Astrocyte (in vitro differentiated cells and primary cell): ENCODE measurements at regions not wholly inside any gene's neighbourhood (a gene's known extent, or its start where the extent isn't known, plus 50 kb on each side); places are given as distances from the start of the nearest gene placed in this dataset.

Experiments
- EZH2 ChIP-seq: IDR thresholded peaks from 2 replicates; pipeline ENCODE4 v1.6.1; 2012; ENCODE audit warnings: mild to moderate bottlenecking, low read length, inconsistent platforms; ENCODE audit not compliant: insufficient read depth
- TF ChIP-seq, protein P1 (sequence below): IDR thresholded peaks from 2 replicates; pipeline ENCODE4 v1.5.1; 2011; ENCODE audit warnings: low read depth, mild to moderate bottlenecking, inconsistent platforms, low read length, moderate library complexity; ENCODE audit not compliant: insufficient read depth

DNA sequence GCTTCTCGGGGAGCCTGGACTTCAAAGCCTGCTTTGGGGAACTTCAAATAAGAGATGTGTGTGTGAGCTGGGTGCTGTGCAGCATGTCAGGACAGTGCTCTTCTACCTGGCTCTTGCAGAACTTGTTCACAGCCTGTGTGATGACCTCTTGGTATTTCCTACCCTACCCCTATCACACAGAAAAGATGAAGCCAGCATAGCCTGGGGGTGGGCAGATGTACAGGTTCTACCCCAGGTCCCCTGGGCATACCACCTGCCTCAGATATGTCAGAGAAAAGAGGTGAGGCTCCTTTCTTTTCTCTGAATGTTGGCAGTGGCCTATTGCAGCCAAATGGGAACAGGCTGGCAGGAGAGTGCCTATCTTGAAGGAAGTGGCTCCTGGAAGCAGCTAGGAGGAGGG is 111.7 kb upstream of the ALG10B start:
- TF ChIP-seq, protein P1, sequence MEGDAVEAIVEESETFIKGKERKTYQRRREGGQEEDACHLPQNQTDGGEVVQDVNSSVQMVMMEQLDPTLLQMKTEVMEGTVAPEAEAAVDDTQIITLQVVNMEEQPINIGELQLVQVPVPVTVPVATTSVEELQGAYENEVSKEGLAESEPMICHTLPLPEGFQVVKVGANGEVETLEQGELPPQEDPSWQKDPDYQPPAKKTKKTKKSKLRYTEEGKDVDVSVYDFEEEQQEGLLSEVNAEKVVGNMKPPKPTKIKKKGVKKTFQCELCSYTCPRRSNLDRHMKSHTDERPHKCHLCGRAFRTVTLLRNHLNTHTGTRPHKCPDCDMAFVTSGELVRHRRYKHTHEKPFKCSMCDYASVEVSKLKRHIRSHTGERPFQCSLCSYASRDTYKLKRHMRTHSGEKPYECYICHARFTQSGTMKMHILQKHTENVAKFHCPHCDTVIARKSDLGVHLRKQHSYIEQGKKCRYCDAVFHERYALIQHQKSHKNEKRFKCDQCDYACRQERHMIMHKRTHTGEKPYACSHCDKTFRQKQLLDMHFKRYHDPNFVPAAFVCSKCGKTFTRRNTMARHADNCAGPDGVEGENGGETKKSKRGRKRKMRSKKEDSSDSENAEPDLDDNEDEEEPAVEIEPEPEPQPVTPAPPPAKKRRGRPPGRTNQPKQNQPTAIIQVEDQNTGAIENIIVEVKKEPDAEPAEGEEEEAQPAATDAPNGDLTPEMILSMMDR = no peak
- no peak for TF ChIP-seq EZH2
